ENCODE measurements at regions not wholly inside any gene's neighbourhood (a gene's known extent, or its start where the extent isn't known, plus 50 kb on each side); places are given as distances from the start of the nearest gene placed in this dataset.
A peak's percentile ranks its signal among the peaks of the same experiment; 100 is the strongest.

- peak; percentile 54 for DNase-seq
Measured at GRCh38 chr13:88919970-88920628, 1248.9 kb downstream of the SLITRK5 start.

- DNase-seq = no peak
Measured at GRCh38 chr13:88925954-88926353, 1254.8 kb downstream of the SLITRK5 start.

GRCh38 chr13:88926890-88927502 is 1255.8 kb downstream of the SLITRK5 start:
- DNase-seq = no peak

- DNase-seq = no peak
Measured at GRCh38 chr13:88932950-88933349, 1261.8 kb downstream of the SLITRK5 start.

GRCh38 chr13:88937384-88937783 is 1266.2 kb downstream of the SLITRK5 start:
- DNase-seq = no peak

GRCh38 chr13:88945793-88946192 is 1274.6 kb downstream of the SLITRK5 start:
- no peak for DNase-seq

GRCh38 chr13:88948501-88948900 is 1277.3 kb downstream of the SLITRK5 start:
- no peak for DNase-seq

GRCh38 chr13:88958821-88959220 is 1287.7 kb downstream of the SLITRK5 start:
- no peak for DNase-seq

- DNase-seq = no peak
Measured at GRCh38 chr13:88976466-88976865, 1305.3 kb downstream of the SLITRK5 start.

- DNase-seq = no peak
Measured at GRCh38 chr13:88978607-88979006, 1307.4 kb downstream of the SLITRK5 start.

- DNase-seq = no peak
Measured at GRCh38 chr13:88979465-88980175, 1308.4 kb downstream of the SLITRK5 start.

GRCh38 chr13:89003656-89004055 is 1332.5 kb downstream of the SLITRK5 start:
- no peak for DNase-seq

GRCh38 chr13:89011615-89012014 is 1340.4 kb downstream of the SLITRK5 start:
- DNase-seq = no peak

- DNase-seq = no peak
Measured at GRCh38 chr13:89027694-89028306, 1356.6 kb downstream of the SLITRK5 start.

- no peak for DNase-seq
Measured at GRCh38 chr13:89029062-89029461, 1357.9 kb downstream of the SLITRK5 start.

- DNase-seq = no peak
Measured at GRCh38 chr13:89034015-89034414, 1362.8 kb downstream of the SLITRK5 start.

- no peak for DNase-seq
Measured at GRCh38 chr13:89052699-89053098, 1381.5 kb downstream of the SLITRK5 start.

- DNase-seq = no peak
Measured at GRCh38 chr13:89053418-89053817, 1382.2 kb downstream of the SLITRK5 start.

GRCh38 chr13:89057274-89057673 is 1386.1 kb downstream of the SLITRK5 start:
- DNase-seq = no peak

GRCh38 chr13:89057862-89058261 is 1386.7 kb downstream of the SLITRK5 start:
- no peak for DNase-seq

GRCh38 chr13:89061821-89062220 is 1390.7 kb downstream of the SLITRK5 start:
- DNase-seq = no peak

- DNase-seq = peak; percentile 27
Measured at GRCh38 chr13:89066868-89067466, 1395.8 kb downstream of the SLITRK5 start.

- DNase-seq = no peak
Measured at GRCh38 chr13:89072979-89073378, 1401.8 kb downstream of the SLITRK5 start.

Data from activated CD4-positive, alpha-beta T cell treated with anti-CD3 and anti-CD28 coated beads, Interleukin-2, amount 50 U/mL, for 16 hours (primary cell).